ENCODE measurements at regions not wholly inside any gene's neighbourhood (a gene's known extent, or its start where the extent isn't known, plus 50 kb on each side); places are given as distances from the start of the nearest gene placed in this dataset.

GRCh38 chr4:187181054-187181453, 457.4 kb upstream of the FAT1 start:
- no peak for DNase-seq (ENCODE audit: low read depth)

DNA sequence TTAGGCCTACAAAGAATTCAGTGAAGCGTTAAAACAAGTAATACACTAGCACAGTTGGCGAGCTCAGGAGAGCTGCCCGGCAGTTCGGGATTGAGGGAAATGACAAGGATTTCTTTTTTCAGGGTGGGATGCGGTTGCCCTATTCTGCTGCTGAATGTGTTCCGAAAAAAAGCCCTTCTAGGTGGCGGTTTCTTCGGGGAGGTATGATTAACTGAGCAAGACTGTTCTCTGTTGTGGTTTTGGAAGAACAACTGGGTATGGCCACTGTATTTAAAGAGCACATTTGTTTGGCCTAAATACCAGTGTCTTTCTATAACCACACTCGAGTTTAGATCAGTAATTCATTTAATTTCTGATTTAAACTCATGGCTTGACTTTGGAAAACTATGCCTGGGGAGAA, 459.7 kb upstream of the FAT1 start:
- DNase-seq (ENCODE audit: low read depth) = no peak

DNA sequence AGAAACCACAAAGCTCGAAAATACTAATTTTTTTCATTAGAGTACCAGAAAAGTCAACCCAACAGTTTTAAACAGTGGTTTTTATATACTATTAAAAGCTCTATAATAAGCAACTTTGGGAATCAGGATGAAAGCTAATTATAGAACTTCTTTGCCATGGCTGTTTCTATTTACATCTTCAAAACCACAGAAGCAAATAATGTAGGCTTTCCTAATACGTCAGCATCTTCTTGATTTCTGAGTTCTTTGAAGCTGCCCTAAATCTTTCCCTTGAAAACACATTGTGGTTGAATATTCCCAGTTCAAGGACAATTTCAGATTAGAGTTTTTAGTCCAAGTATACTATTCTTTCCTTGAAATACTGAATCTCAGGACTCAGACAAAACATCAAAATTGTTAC, 460.2 kb upstream of the FAT1 start:
- no peak for DNase-seq (ENCODE audit: low read depth)

- no peak for DNase-seq (ENCODE audit: low read depth)
Observed at GRCh38 chr4:187184508-187184907, 460.9 kb upstream of the FAT1 start.

DNA sequence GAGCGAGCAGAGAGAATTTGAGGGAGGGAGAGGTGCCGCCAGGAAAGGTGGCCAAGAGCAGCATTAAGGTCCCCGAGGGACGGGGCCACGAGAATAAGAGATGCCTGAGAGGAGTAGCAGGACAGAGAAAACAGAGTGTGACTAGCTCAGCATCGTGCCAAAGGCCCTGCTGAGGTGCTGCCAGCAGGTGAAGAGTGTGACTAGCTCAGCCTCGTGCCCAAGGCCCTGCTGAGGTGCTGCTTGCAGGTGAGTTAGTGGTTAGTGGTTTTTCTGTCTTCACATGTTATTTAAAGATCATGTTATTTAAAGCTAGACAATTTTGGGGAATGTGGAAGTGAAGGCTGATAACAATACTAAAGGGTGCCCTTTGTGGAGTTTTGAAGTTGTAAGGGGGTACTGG, 464.5 kb upstream of the FAT1 start:
- no peak for DNase-seq (ENCODE audit: low read depth)

DNA sequence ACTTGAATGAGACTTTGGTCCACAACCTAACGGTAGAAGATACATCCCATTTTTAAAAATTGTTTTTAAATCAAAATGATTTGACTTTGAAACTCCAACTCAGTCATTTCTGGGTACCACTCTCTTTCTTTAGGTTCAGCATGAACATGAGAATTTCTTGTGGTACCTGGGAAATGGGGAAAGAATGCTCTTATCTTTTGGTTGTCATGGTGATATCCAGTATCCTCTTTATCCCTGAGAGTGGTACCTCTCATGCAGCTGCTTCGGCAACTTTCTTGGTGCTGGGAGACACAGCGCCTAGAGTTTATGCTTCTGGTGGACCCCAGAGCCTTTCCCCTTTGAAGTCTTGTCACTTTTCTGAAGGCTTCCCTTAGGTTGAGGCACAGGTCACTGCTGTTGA, 465.1 kb upstream of the FAT1 start:
- no peak for DNase-seq (ENCODE audit: low read depth)

DNA sequence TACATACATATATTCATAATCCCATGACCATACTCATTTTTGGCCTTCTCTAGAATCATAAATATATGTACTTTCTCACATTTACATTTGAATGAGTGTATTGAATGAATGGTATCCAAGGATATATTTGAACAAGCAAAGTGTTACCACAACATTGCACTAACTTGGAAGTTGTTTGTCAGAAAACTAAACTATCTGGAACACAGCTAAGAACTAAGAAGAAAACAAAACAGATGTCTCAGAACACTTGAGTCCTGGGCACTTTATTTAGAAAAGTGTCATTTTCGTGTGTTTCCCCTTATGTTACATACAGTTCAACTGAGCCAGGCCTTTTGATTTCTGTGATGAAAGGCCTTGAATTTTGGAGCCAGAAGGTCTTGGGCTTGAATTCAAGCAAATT, 466.7 kb upstream of the FAT1 start:
- no peak for DNase-seq (ENCODE audit: low read depth)

GRCh38 chr4:187191676-187192075, 468.0 kb upstream of the FAT1 start:
- no peak for DNase-seq (ENCODE audit: low read depth)

DNA sequence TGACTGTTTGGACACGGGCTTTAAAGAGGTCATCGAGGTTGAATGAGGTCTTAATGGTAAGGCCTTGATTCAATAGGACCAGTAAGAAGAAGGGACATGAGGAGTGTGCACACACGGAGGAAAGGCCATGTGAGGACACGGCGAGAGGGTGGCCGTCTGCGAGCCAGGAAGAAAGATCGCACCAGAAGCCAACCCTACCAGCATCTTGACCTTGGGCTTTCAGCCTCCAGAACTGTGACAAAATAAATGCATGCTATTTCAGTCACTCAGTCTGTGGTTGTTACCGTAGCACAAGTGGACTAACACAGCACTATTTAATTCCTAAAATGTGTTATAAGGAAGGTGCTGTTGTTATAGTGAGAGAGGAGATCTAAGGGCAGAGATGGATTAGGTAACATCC, 468.6 kb upstream of the FAT1 start:
- no peak for DNase-seq (ENCODE audit: low read depth)

DNA sequence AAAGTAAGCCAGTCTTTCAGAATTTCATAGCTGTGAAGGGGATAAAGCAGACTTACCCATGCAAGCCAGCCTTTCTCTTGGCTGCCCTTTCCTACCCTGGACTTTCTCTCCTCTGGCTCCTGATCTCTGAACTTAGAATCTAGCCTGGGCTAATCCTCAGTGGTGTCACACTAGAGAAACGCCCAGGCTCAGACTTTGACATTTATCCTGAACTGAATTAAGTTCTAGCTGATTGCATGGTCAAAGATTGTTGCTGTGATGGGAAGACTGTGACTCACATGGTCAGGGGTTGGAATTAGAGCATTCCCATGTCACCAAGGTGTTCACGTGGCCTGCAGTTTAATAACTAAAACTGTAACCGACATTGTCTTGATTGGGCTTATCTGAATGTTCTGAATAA, 469.5 kb upstream of the FAT1 start:
- DNase-seq (ENCODE audit: low read depth) = no peak

- DNase-seq (ENCODE audit: low read depth) = no peak
Observed at GRCh38 chr4:187204389-187204918, 480.8 kb upstream of the FAT1 start.

GRCh38 chr4:187207931-187208330, 484.3 kb upstream of the FAT1 start:
- no peak for DNase-seq (ENCODE audit: low read depth)

DNA sequence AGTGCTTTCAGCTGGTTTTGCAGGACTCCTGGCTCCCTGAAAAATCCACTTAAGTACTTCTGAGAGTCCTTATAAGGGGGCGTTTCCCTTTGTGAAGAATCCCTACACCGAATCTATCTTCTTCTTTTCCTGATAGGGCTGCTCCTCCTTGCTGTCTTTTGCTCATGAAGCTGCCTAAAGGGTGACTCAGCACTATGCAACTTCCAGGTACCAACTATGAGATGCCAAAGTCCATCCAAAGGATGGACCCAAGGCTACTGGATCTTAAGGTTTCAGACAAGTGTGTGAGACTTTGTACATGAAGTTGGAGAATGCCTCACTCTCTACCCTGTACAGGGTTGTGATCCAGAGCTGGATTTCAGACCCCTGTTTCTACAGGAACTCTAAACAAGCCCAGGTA, 485.0 kb upstream of the FAT1 start:
- DNase-seq (ENCODE audit: low read depth) = no peak

- no peak for DNase-seq (ENCODE audit: low read depth)
Observed at GRCh38 chr4:187209921-187210613, 486.4 kb upstream of the FAT1 start.

GRCh38 chr4:187212446-187213080, 488.9 kb upstream of the FAT1 start:
- no peak for DNase-seq (ENCODE audit: low read depth)

- DNase-seq (ENCODE audit: low read depth) = no peak
Observed at GRCh38 chr4:187215438-187215837, 491.8 kb upstream of the FAT1 start.

- DNase-seq (ENCODE audit: low read depth) = no peak
Observed at GRCh38 chr4:187218705-187219245, 495.1 kb upstream of the FAT1 start.

- no peak for DNase-seq (ENCODE audit: low read depth)
Observed at GRCh38 chr4:187224560-187224959, 500.9 kb upstream of the FAT1 start.

DNA sequence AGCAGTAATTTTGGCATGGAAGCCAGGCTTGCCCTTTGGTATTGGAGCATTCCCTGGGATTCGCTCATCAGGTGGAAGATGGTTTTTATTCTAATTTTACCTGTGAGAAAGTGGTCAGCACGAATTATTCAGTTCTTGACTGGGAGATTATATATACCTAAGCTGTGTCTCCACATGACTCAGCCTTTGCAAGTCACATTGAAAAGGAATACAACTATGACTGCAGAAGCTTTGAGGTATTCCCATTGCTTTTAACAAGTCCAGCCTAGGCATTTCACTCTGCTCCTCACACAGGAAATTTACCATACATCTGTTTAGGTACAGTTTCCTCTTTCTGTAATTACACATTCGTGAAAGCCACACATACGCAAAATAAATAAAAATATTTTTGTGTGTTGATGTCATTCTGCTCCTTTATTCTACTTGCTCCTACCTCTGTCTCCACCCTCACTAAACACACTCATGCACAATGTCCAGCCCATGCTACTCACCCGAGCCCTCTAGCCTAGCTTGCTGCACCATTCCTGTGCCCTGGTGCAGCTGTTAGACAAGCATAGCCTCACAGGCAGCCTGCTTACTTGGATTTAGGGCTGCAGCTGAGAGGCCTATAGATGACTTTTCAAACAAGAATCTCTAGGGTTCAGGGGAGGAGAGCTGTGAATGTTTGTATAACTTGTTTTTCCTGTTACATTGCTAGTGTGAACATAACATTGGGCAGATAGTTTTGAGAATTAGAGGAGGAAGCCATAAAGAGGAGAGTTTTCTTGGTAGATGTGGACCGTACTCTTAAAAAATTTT, 504.4 kb upstream of the FAT1 start:
- DNase-seq (ENCODE audit: low read depth) = no peak

DNA sequence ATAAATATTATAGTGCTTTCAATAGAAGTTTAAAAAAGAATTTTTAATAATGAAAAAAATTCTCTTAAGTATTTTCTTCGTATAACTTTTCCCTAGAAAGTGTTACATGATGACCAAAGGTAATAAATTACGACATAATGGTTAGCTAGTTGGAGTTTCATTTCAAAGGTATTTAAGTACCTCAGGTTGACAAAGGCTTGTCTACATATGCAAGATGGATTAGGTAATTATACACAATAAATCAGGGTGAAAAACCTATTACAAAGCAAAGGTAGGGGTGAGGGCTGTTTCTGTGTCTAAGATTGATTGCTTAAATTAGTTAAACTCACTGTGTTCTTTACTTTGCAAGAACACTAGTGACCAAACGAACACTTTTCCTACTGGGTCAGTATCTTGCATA, 508.5 kb upstream of the FAT1 start:
- no peak for DNase-seq (ENCODE audit: low read depth)

DNA sequence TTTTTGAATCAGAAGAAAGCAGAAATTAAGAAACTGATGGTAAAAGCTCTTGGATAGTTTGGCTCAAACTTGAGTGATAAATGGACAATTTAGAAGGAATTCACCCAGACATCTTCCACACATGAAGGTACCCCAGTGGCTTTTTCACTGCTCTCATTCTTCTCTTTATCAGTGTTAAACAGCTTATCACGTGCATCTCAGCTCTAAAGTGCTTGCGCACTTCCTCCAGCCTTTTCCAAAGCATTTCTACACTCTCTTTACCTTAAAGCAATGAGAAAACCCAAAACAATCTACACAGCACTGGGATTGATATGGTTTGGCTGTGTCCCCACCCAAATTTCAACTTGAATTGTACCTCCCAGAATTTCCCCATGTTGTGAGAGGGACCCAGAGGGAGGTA, 509.1 kb upstream of the FAT1 start:
- no peak for DNase-seq (ENCODE audit: low read depth)

GRCh38 chr4:187235456-187236170, 512.0 kb upstream of the FAT1 start:
- DNase-seq (ENCODE audit: low read depth) = no peak

Measured in CMK (cell line).